Lower leg skin (tissue), 4 donors: ENCODE measurements at regions not wholly inside any gene's neighbourhood (a gene's known extent, or its start where the extent isn't known, plus 50 kb on each side); places are given as distances from the start of the nearest gene placed in this dataset.

Experiments
- DNase-seq, 2 donors: peaks; one replicate each; pipeline ENCODE4 v3.0.0-alpha.2; 2019; ENCODE audit warnings: low spot score in 2 of 2
- H3K4me3 ChIP-seq: fragments of 200-600 bp; sonication (generic); 2 replicates; pipeline ENCODE4 v1.5.1; 2017; ENCODE audit warnings: mild to moderate bottlenecking, low read depth; ENCODE audit not compliant: poor library complexity, severe bottlenecking
- CTCF ChIP-seq, 3 donors: fragments of 450-650 bp; IDR thresholded peaks; one replicate each; pipeline ENCODE4 v1.5.1; 2016; ENCODE audit warnings: antibody characterized with exemption in 3 of 3, mild to moderate bottlenecking in 3 of 3, moderate library complexity in 2 of 3
- POLR2A ChIP-seq, 2 donors: fragments of 450-650 bp; IDR thresholded peaks; one replicate each; pipeline ENCODE4 v1.6.1; 2016 to 2017; ENCODE audit warnings: antibody characterized with exemption in 2 of 2, mild to moderate bottlenecking in 1 of 2, moderate library complexity in 1 of 2
- WGBS, 2 donors: methylation state at CpG; one replicate each; pipeline ENCODE4 v1.1.5; 2018; 5-methylcytosine and 5-hydroxymethylcytosine counted together
- intact Hi-C: fragments of 100-400 bp; cut with DNase I; formaldehyde crosslinking; loops from one replicate; pipeline ENCODE4 v1.15.0; 2023; ENCODE audit warnings: low total_unique reads

GRCh38 chr12:125836647-125837046, 771.4 kb downstream of the AACS start:
- TF ChIP-seq CTCF (IDR thresholded peaks at IDR 0.05) = no peak
- no peak for TF ChIP-seq POLR2A (IDR thresholded peaks at IDR 0.05)
- intact Hi-C loops = no loop called here

GRCh38 chr12:125841332-125841731, 776.1 kb downstream of the AACS start:
- WGBS, 2 donors = 86 to 89% methylated on average over 7 of the region's 7 CpGs
- DNase-seq = no peak
- intact Hi-C loops = no loop called here
- TF ChIP-seq CTCF (IDR thresholded peaks at IDR 0.05) = no peak
- TF ChIP-seq POLR2A (IDR thresholded peaks at IDR 0.05) = no peak
- H3K4me3 ChIP-seq = no peak overlapping the region

More at GRCh38 chr12:125836647-125837046, 771.4 kb downstream of the AACS start:
- no peak overlapping the region for H3K4me3 ChIP-seq
- DNase-seq = no peak
- 83 to 87% methylated on average over 2 of the region's 2 CpGs for WGBS, 2 donors

- intact Hi-C loops = no loop called here
- no peak overlapping the region for H3K4me3 ChIP-seq
- no peak for DNase-seq
- 81% methylated on average over 5 of the region's 5 CpGs for WGBS, 2 donors
- TF ChIP-seq POLR2A (IDR thresholded peaks at IDR 0.05) (no peak), CTCF (IDR thresholded peaks at IDR 0.05) (no peak)
Observed at GRCh38 chr12:125852116-125852515, 786.9 kb downstream of the AACS start.

- no peak for DNase-seq
- H3K4me3 ChIP-seq = no peak overlapping the region
- intact Hi-C loops = no loop called here
- 83 to 85% methylated on average over 2 of the region's 2 CpGs for WGBS, 2 donors
- TF ChIP-seq CTCF (IDR thresholded peaks at IDR 0.05) (no peak), POLR2A (IDR thresholded peaks at IDR 0.05) (no peak)
Observed at GRCh38 chr12:125852679-125853078, 787.4 kb downstream of the AACS start.

GRCh38 chr12:125853670-125854069, 788.4 kb downstream of the AACS start:
- whole genome bisulfite sequencing, 2 donors = 43 to 56% methylated on average over 1 of the region's 1 CpG
- intact Hi-C loops = no loop called here
- no peak overlapping the region for H3K4me3 ChIP-seq
- TF ChIP-seq CTCF (IDR thresholded peaks at IDR 0.05) (no peak), POLR2A (IDR thresholded peaks at IDR 0.05) (no peak)
- no peak for DNase-seq

GRCh38 chr12:125856366-125856765, 791.1 kb downstream of the AACS start:
- H3K4me3 ChIP-seq = no peak overlapping the region
- TF ChIP-seq CTCF (IDR thresholded peaks at IDR 0.05) (no peak), POLR2A (IDR thresholded peaks at IDR 0.05) (no peak)
- WGBS, 2 donors = 60 to 61% methylated on average over 3 of the region's 3 CpGs
- intact Hi-C loops = no loop called here
- no peak for DNase-seq
